HFFc6 (cell line): ENCODE measurements at regions not wholly inside any gene's neighbourhood (a gene's known extent, or its start where the extent isn't known, plus 50 kb on each side); places are given as distances from the start of the nearest gene placed in this dataset.

Experiments used
- DNase-seq: peaks from one replicate; pipeline ENCODE4 v3.0.0-alpha.2; 2018
- H3K27ac Mint-ChIP-seq: 2 replicates; pipeline ENCODE4 v1.8.0; 2020; ENCODE audit warnings: mild to moderate bottlenecking, mixed read lengths
- H3K27me3 Mint-ChIP-seq: 2 replicates; pipeline ENCODE4 v1.8.0; 2021; ENCODE audit warnings: mild to moderate bottlenecking, moderate library complexity, mixed read lengths; ENCODE audit not compliant: insufficient read depth
- H3K36me3 Mint-ChIP-seq: 2 replicates; pipeline ENCODE4 v1.8.0; 2021; ENCODE audit warnings: low read depth, mixed read lengths
- H3K4me1 Mint-ChIP-seq: 2 replicates; pipeline ENCODE4 v1.8.0; 2020; ENCODE audit warnings: low read depth, mixed read lengths
- H3K4me3 Mint-ChIP-seq: 2 replicates; pipeline ENCODE4 v1.8.0; 2020; ENCODE audit warnings: mild to moderate bottlenecking, moderate library complexity, mixed read lengths
- H3K9me3 Mint-ChIP-seq: 2 replicates; pipeline ENCODE4 v1.8.0; 2020; ENCODE audit warnings: mild to moderate bottlenecking, mixed read lengths
- CTCF ChIP-seq: fragments of 200-600 bp; sonication (generic); IDR thresholded peaks from 2 replicates; pipeline ENCODE4 v1.5.0; 2021; ENCODE audit warnings: antibody characterized with exemption, mild to moderate bottlenecking

- no peak for DNase-seq
- TF ChIP-seq CTCF: no peak
- no peaks in the 10 kb centered on the region for H3K36me3 Mint-ChIP-seq
- no peak overlapping the region for H3K4me3 Mint-ChIP-seq
- no peak overlapping the region for H3K27ac Mint-ChIP-seq
- H3K4me1 Mint-ChIP-seq: peaks cover 31% of the 10 kb centered on the region
- H3K9me3 Mint-ChIP-seq: no peaks in the 10 kb centered on the region
- H3K27me3 Mint-ChIP-seq: no peaks in the 10 kb centered on the region
These were observed 88.8 kb upstream of the RMDN2 start for GRCh38 chr2:37836270-37836669.

DNA sequence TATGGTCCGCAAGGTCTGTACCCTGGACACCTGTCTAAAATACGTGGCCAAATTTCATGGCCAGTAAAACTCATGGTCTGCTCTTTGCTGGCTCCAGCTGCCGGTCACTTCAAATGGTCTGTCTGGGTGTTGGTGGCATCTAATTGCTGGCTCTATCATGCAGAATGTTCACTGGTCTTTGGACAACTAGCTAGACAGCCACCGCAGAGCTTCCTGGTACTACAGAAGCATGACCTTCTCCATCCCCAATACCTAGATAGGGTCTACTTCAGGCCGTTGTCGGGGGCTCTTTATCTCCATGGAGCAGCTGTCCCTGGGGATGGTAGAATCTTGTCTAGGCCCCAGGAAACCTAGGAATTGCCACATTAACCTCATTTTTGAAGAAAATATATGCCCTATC, 88.4 kb upstream of the RMDN2 start:
- TF ChIP-seq CTCF: no peak
- Mint-ChIP-seq H3K27ac (no peak overlapping the region), H3K4me3 (no peak overlapping the region), H3K4me1 (peaks cover 26% of the 10 kb centered on the region), H3K9me3 (no peaks in the 10 kb centered on the region), H3K27me3 (no peaks in the 10 kb centered on the region), H3K36me3 (no peaks in the 10 kb centered on the region)
- no peak for DNase-seq

DNA sequence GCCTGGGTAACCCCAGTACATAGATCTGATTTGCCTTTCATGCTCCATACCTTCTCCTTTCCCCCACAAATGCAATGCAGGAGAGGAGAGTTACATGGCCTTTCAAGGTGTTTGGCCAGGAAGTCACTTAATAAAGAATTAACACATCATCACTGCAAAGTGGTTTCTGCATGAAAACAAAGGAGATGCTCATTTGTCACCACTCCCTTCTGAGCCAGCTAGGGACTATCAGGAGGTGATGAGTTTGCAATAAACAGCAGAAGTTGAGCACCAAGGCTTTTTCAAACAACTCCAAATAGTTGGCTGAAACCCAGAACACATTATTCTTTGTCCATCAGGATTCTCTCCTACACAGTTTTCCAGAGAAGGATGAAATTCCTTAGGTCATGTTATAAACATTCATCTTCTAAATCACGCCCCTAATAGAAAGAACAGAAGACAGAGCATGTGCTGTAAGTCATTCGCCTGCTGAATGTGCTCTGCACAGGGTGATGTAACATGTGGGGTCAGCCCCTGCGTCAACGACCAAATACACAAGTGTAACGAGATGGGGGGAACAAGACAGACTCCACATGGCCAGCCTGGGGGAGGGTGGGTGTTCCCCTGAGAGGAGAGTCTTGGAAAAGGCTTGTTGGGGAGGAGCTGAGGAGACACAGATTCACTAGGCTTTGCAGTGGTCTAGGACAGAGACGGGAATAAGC, 87.3 kb upstream of the RMDN2 start:
- no peaks in the 10 kb centered on the region for H3K27me3 Mint-ChIP-seq
- TF ChIP-seq CTCF: no peak
- peak overlapping the region; percentile 48 for H3K27ac Mint-ChIP-seq
- no peak overlapping the region for H3K4me3 Mint-ChIP-seq
- no peaks in the 10 kb centered on the region for H3K36me3 Mint-ChIP-seq
- no peaks in the 10 kb centered on the region for H3K9me3 Mint-ChIP-seq
- DNase-seq: peak; percentile 32
- peaks cover 21% of the 10 kb centered on the region for H3K4me1 Mint-ChIP-seq

GRCh38 chr2:37838541-37839167, 86.4 kb upstream of the RMDN2 start:
- DNase-seq: no peak
- no peak for TF ChIP-seq CTCF
- no peaks in the 10 kb centered on the region for H3K27me3 Mint-ChIP-seq
- no peaks in the 10 kb centered on the region for H3K36me3 Mint-ChIP-seq
- peaks cover 27% of the 10 kb centered on the region for H3K4me1 Mint-ChIP-seq
- no peaks in the 10 kb centered on the region for H3K9me3 Mint-ChIP-seq
- no peak overlapping the region for H3K27ac Mint-ChIP-seq
- H3K4me3 Mint-ChIP-seq: no peak overlapping the region

GRCh38 chr2:37839991-37840390, 85.1 kb upstream of the RMDN2 start:
- H3K27ac Mint-ChIP-seq: no peak overlapping the region
- no peaks in the 10 kb centered on the region for H3K9me3 Mint-ChIP-seq
- TF ChIP-seq CTCF: no peak
- no peaks in the 10 kb centered on the region for H3K27me3 Mint-ChIP-seq
- no peak for DNase-seq
- no peaks in the 10 kb centered on the region for H3K36me3 Mint-ChIP-seq
- H3K4me1 Mint-ChIP-seq: peaks cover 41% of the 10 kb centered on the region
- H3K4me3 Mint-ChIP-seq: no peak overlapping the region
